Right lobe of liver (tissue), 4 donors: ENCODE measurements at regions not wholly inside any gene's neighbourhood (a gene's known extent, or its start where the extent isn't known, plus 50 kb on each side); places are given as distances from the start of the nearest gene placed in this dataset.
"Not testable (repeated sequence)": the region's sequence is repeated elsewhere in the genome, so short reads cannot be mapped to it uniquely, and the experiment has no call there.

ENCODE experiments used
- POLR2A ChIP-seq: fragments of 450-650 bp; IDR thresholded peaks from one replicate; pipeline ENCODE4 v1.6.1; 2017; ENCODE audit warnings: antibody characterized with exemption, mild to moderate bottlenecking
- TF ChIP-seq, protein P1 (sequence below), 4 donors: fragments of 200-600 bp in 3 of 4; fragments of 450-650 bp in 1 of 4; IDR thresholded peaks; one replicate each; pipeline versions ENCODE4 v1.5.1 to v1.8.0; 2016 to 2022; ENCODE audit warnings: antibody characterized with exemption in 4 of 4, mild to moderate bottlenecking in 2 of 4
- donor health status: DM: no; HTN: no; CAD: no.
- donor health status: DM: no; HTN: no; CAD: no.
- donor health status: DM: no; HTN: yes; CAD: no.

DNA sequence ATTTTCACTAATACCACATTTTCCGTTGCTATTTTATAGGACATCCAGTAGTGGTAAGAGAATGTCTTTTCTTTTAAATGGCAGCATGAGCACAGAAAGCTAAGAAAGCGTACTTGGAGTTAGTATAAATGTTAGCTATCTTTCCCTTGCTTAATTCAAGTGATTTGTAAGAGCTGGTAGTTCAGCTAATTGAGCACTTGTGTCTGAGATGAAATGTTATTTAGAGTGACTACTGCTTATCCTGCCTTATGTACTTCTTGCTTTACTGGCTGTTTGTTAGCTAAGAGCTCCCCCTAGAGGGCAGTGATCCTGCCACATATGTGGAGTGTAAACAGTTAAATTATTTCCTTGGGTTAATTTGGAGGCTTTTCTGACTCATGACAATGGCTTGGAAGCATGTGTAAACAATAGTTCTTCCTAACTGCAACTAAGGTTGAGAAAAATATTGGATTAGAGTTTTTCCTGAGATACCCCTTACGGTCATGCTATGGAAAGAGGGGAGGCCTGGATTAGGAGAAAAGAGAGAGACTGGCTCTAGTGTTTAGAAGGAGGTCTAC is 171.9 kb upstream of the TGIF2LY start:
- TF ChIP-seq, protein P1, sequence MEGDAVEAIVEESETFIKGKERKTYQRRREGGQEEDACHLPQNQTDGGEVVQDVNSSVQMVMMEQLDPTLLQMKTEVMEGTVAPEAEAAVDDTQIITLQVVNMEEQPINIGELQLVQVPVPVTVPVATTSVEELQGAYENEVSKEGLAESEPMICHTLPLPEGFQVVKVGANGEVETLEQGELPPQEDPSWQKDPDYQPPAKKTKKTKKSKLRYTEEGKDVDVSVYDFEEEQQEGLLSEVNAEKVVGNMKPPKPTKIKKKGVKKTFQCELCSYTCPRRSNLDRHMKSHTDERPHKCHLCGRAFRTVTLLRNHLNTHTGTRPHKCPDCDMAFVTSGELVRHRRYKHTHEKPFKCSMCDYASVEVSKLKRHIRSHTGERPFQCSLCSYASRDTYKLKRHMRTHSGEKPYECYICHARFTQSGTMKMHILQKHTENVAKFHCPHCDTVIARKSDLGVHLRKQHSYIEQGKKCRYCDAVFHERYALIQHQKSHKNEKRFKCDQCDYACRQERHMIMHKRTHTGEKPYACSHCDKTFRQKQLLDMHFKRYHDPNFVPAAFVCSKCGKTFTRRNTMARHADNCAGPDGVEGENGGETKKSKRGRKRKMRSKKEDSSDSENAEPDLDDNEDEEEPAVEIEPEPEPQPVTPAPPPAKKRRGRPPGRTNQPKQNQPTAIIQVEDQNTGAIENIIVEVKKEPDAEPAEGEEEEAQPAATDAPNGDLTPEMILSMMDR (IDR thresholded peaks at IDR 0.05) = not testable (repeated sequence)
- not testable (repeated sequence) for TF ChIP-seq POLR2A
